22Rv1 (cell line): ENCODE measurements at regions not wholly inside any gene's neighbourhood (a gene's known extent, or its start where the extent isn't known, plus 50 kb on each side); places are given as distances from the start of the nearest gene placed in this dataset.

Experiments
- CTCF ChIP-seq: fragments of 450-650 bp; IDR thresholded peaks from 2 replicates; pipeline ENCODE4 v1.5.1; 2017; ENCODE audit warnings: mild to moderate bottlenecking
- ZFX ChIP-seq: fragments of 450-650 bp; IDR thresholded peaks from 2 replicates; pipeline ENCODE4 v1.6.1; 2017; ENCODE audit warnings: antibody characterized with exemption, borderline replicate concordance

GRCh38 chr3:74304424-74304823 is 310.0 kb downstream of the CNTN3 start:
- TF ChIP-seq CTCF (no peak), ZFX (no peak)
